AG04449 (cell line): ENCODE measurements at regions not wholly inside any gene's neighbourhood (a gene's known extent, or its start where the extent isn't known, plus 50 kb on each side); places are given as distances from the start of the nearest gene placed in this dataset.

Experiments
- CTCF ChIA-PET: fragments of 350-600 bp; formaldehyde crosslinking; extraction: SDS; loops from one replicate; lab custom pipeline; 2021; ENCODE audit warnings: antibody characterized with exemption; lab: Yijun Ruan, JAX
- POLR2A ChIA-PET: fragments of 400-600, 350-600 bp; formaldehyde crosslinking; extraction: SDS; loops from one replicate; lab custom pipeline; 2020; ENCODE audit warnings: antibody characterized with exemption, inconsistent platforms; lab: Yijun Ruan, JAX
- DNase-seq: peaks from one replicate; pipeline ENCODE4 v3.0.0-alpha.2; 2010; ENCODE audit warnings: low read depth, low spot score
- H3K4me3 ChIP-seq: 2 replicates; pipeline ENCODE4 v1.5.1; 2011; ENCODE audit warnings: low read depth, mild to moderate bottlenecking, control low read depth, low read length
- CTCF ChIP-seq: IDR thresholded peaks from one replicate; pipeline ENCODE4 v1.5.1; 2011; ENCODE audit warnings: mild to moderate bottlenecking, moderate library complexity, low read length, control low read depth, inconsistent platforms; ENCODE audit not compliant: insufficient read depth; ENCODE audit errors: missing control alignments

- no peak overlapping the region for H3K4me3 ChIP-seq
- ChIA-PET POLR2A (no interaction called here), CTCF (no interaction called here)
- no peak for TF ChIP-seq CTCF
- DNase-seq, result no peak
Measured at GRCh38 chr4:184879271-184879670, 53.5 kb upstream of the ACSL1 start.

- CTCF ChIA-PET, result no interaction called here
- H3K4me3 ChIP-seq, result no peak overlapping the region
- no peak for TF ChIP-seq CTCF
- DNase-seq, result no peak
- POLR2A ChIA-PET, result no interaction called here
Measured at GRCh38 chr4:184882276-184882675, 56.5 kb upstream of the ACSL1 start.

- no peak overlapping the region for H3K4me3 ChIP-seq
- DNase-seq, result no peak
- POLR2A ChIA-PET, result no interaction called here
- CTCF ChIA-PET, result no interaction called here
- TF ChIP-seq CTCF, result no peak
Measured at GRCh38 chr4:184883024-184883423, 57.3 kb upstream of the ACSL1 start.

GRCh38 chr4:184884883-184885282, 59.1 kb upstream of the ACSL1 start:
- no peak for TF ChIP-seq CTCF

GRCh38 chr4:184885602-184886001, 59.8 kb upstream of the ACSL1 start:
- no peak for DNase-seq
- TF ChIP-seq CTCF, result no peak
- no peak overlapping the region for H3K4me3 ChIP-seq
- ChIA-PET CTCF (no interaction called here), POLR2A (no interaction called here)

More at GRCh38 chr4:184884883-184885282, 59.1 kb upstream of the ACSL1 start:
- no peak for DNase-seq
- H3K4me3 ChIP-seq, result no peak overlapping the region
- CTCF ChIA-PET, result no interaction called here
- POLR2A ChIA-PET, result no interaction called here

- DNase-seq, result no peak
- no peak for TF ChIP-seq CTCF
- ChIA-PET POLR2A (no interaction called here), CTCF (no interaction called here)
- no peak overlapping the region for H3K4me3 ChIP-seq
Measured at GRCh38 chr4:184887333-184887732, 61.6 kb upstream of the ACSL1 start.
